Adipose tissue (tissue), 3 donors: ENCODE measurements at regions not wholly inside any gene's neighbourhood (a gene's known extent, or its start where the extent isn't known, plus 50 kb on each side); places are given as distances from the start of the nearest gene placed in this dataset.
"Not testable (repeated sequence)": the region's sequence is repeated elsewhere in the genome, so short reads cannot be mapped to it uniquely, and the experiment has no call there.

Experiments
- H3K27ac ChIP-seq: one replicate; pipeline ENCODE4 v1.5.1; 2013; ENCODE audit warnings: low read depth, low read length
- WGBS, 3 donors: extraction: QIAGEN DNeasy Blood & Tissue Kit; methylation state at CpG; one replicate each; pipeline ENCODE4 v1.1.7; 2013; 5-methylcytosine and 5-hydroxymethylcytosine counted together
- donor health status: healthy with polysubstance abuse.
- donor health status: Bipolar disorder and iron deficiency.
- donor health status: healthy.

DNA sequence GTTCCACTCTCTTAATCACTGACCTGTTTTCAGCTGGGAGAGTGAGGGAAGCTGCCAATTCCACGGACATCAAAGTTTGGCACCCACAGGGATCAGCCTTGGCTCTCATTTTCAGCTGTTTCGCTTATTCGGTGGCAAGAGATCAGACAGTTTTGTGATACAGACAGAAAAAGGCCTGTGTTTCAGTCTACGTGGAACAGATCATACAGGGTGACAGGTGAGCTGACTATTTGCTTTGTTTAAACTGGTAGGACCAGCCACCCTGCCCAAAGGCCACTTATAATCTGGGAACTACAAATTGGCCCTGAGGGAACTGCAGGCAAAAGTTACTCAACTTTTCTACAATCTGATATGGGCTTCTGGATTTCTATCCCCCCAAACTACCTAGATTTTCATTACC, 128.6 kb downstream of the ZNF467 start:
- 32 to 77% (median 77%) methylated on average over 4 of the region's 4 CpGs for WGBS, 3 donors

DNA sequence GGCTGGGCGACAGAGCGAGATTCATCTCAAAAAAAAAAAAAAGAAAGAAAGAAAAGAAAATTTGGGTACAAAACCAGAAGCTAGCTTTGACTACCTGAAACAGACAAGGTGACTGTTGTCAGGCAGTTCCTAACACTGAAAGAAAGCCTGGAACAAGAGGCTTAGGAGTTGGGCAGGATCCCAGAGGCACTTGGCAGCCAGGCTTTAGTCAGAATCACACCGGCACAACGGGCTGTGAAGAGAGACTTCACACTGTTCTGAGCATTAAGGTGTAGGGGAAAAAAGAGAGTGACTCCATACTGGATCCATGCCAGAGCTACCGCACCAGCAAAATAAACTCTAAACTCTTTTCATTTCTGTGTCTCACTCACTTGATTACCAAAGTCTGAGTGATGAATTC, 130.8 kb downstream of the ZNF467 start:
- no peak overlapping the region for H3K27ac ChIP-seq
- WGBS, 3 donors: 70 to 71% (median 71%) methylated on average over 5 of the region's 5 CpGs

More for the DNA sequence above, 128.6 kb downstream of the ZNF467 start:
- no peak overlapping the region for H3K27ac ChIP-seq

DNA sequence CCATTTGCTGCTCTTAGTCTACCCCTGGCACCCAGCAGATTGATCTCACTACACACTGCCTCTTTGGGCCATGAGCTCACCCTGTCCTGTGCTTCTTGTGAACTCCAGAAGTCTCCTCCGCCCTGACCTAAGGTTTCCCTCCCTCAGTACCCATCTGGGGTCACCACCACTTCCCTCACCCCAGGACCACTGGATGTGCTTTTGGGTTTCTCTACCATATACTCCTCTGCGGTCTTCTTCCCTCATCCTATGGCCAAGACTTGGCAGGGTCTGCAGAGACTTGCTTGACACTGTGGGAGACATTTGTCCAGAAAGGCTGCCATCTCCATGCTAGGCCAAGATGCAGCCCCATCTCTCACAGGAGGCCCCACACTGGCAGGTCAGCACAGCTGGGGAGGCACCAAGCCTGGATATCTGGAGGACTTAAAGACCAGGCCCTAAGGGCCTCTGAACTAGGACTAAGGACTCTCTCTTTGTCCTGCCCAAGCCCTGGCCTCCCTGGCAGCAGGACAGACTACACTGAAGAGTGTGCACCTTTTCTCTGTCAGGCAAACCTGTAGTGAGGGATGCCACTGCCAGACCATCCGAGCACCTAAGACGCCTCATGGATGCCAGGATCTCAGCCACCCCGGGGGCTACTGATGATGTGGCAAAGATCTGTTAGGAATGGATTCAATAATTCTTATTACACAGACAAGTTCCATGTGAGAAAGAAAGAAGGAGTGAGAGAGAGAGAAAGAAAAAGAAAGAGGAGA, 134.6 kb downstream of the ZNF467 start:
- no peak overlapping the region for H3K27ac ChIP-seq
- WGBS, 3 donors: 81 to 94% (median 91%) methylated on average over 5 of the region's 5 CpGs

DNA sequence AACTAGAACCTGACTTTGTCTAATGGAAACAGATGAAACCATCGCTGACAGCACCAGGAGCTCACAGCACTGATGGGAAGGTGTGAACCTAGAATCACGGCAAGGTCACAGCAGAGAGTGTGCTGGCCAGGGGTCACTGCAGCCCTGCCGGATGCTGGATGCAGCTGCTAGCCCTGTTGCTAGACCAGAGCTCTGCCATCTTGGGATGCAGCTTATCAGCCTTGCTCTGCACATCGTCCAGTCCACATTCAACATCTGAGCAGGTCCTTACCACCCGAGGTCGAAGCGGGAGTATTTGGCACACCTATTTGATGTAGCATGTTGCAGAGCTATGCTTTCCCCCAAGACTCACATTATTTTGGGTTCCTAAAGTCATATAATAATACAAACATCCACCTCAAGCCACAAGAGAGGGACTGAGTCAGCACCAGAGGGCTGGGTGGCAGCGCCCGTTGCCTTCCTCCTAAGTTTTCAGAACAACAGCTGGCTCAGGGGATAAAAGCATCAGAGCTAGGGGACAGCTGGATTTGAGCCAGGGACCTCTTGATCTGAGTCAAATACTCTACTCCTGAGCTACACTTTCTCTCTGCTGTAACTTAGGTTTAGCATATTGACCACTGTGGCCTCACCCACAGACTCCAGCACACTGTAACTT, 135.3 kb downstream of the ZNF467 start:
- WGBS, 3 donors: 82 to 87% (median 82%) methylated on average over 9 of the region's 9 CpGs
- H3K27ac ChIP-seq: no peak overlapping the region

DNA sequence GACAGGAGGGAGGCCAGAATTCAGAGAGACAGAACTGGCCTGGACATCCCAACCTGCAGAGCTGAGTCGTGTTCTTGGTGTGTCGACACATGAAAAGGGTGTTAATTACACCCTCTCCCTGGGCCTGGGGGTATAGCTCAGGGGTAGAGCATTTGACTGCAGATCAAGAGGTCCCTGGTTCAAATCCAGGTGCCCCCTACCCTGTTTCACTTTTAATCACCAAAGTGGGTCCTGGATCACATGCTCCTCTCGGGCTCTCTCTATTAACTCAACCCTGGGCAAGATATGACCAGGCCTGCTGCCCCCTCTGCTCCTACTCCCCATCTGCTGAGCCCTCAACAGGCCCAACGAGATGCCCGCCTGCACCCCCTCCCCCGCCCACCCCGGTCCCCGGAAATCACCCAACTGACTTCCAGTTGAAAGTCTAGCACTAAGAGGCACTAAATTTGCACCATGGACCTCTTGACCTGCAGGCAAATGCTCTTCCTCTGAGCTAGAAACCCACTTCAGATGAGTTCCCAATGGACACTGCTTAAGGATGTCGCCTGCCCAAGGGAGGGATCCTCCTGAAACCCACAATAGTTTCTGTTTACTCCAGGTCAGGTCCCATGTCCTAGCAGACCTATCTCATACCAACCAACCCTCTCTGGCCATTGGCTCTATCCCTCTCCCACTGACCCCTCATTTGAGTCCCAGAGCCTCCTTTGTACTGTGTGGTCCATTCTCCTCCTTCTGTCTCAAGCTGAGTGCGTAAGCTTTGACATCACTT, 137.6 kb downstream of the ZNF467 start:
- WGBS, 3 donors: 48 to 60% (median 59%) methylated on average over 10 of the region's 10 CpGs
- H3K27ac ChIP-seq: no peak overlapping the region

DNA sequence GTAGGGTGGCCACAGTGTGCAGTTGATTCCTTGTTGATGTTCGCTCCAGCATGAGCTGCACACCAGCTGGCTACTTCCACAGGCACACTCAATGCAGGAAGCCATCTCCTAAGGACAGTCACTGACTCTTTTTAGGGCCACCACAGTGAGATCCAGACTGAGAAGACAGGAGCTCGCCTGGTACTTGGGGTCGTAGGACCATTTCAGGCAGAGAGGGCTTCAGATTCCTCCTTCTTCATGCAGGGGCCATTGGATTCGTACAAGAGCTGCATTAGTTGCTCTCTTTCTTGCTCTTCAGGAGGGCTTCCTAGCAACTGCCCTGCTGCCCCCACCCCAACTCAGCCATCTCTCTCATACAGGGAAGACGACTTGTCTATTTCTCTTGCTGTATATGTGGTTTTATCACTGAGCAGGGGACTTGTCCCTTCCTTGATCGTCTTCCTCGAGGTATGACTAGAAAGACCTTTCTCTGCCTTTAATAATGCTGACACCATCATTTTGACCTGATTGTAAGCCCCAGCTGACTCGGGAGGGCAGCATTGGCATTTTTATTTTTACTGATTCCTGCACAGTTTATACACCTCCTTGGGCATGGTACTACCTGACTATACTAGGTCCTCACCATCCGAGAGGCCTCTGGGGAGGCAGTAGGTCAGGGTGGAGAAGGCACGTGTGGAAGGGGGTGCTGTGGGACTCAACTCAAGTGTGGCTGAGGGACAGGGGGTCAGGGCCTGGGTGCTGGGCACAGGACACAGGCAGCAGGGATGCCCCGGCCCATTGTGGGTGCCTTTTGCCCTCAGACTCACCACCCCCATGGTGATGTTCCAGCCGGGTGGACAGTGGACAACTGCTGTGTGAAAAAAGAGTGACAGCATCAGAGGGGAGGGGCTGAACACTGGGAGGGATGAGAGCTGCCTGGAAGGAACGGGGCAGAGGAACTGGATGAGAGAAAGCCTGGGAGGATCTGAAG, 136.7 kb upstream of the ZNF746 start:
- H3K27ac ChIP-seq: no peak overlapping the region
- WGBS, 3 donors: 64 to 78% (median 75%) methylated on average over 13 of the region's 13 CpGs

DNA sequence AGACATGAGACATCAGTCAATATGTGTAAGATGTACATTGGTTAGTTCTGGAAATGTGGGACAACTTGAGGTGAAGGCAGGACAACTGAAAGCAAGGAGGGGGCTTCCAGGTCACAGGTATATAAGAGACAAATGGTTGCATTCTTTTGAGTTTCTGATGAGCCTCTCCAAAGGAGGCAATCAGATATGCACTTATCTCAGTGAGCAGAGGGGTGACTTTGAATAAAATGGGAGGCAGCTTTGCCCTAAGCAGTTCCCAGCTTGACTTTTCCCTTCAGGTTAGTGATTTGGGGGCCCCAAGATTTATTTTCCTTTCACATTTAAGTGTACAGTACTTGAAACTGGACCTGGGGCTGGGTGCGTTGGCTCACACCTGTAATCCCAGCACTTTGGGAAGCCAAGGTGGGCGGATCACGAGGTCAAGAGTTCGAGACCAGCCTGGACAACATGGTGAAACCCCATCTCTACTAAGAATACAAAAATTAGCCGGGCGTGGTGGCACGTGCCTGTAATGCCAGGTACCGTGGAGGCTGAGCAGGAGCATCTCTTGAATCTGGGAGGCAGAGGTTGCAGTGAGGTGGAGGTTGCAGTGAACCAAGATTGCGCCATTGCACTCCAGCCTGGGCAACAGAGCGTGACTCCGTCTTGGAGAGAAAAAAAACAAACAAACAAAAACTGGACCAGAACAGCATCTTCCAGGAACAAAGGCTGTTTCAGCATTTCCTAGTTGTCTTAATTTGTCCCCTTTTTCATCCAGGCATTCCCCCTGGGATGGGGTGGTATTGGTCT, 130.9 kb upstream of the ZNF746 start:
- WGBS, 3 donors: 80 to 82% (median 82%) methylated on average over 11 of the region's 11 CpGs
- H3K27ac ChIP-seq: not testable (repeated sequence)

DNA sequence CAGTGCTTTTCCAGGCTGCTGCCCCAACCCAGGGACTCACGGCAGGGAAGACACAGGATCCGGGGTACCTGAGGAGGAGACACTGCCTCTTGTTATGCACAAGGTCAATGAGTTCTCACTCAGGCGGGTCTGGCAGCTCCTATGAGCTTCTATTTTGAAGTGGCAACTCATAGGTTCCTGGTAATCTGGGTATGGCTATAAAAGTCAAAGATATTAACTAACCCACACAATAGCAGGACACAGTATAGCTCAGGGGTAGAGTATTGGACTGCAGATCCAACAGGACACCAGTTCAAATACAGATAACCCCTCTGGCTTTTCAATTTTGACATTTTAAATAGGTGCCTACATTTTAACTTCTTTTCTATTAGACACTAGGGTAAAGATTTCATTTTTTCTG, 130.3 kb upstream of the ZNF746 start:
- WGBS, 3 donors: 52 to 75% (median 68%) methylated on average over 3 of the region's 3 CpGs
- no peak overlapping the region for H3K27ac ChIP-seq

DNA sequence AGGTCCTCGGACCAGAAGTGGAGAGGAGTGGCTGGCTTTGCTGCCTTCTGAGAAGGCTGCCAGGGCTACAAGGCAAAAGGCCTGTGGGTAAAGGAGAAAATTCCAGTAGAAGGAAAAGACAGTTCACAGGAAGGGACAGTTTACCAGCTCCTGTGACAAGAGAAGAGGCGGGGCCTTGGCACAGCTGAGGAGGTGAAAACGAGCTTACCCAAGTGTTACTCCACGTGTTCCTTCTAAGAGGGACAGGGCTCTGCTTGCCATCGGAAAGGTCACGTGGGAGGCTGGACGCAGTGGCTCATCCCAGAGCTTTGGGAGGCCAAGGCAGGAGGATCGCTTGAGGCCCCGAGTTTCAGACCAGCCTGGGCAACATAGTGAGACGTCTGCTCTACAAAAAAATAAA, 129.4 kb upstream of the ZNF746 start:
- WGBS, 3 donors: 71 to 80% (median 80%) methylated on average over 10 of the region's 10 CpGs

DNA sequence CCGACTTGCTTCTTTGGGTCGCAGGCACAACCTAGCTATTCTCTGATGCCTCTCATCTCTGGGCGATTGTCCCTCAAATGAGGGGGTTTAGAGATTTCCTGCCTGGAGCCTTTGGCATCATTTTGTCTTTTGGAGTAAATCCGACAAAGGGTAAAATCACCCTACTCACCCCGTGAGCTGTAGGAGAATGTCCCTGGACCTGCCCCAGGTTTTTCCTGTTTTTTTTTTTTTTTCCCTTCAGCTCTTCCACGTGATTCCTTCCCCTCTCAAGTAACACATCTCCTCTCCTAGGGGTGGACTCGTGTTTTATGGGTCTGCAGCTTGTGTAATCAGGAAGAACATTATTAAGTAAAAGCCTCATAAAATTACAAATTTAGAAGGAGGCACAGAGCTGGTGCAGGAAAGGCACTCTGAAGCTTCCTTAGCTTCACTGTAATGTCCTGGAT, 128.4 kb upstream of the ZNF746 start:
- 45 to 55% (median 53%) methylated on average over 7 of the region's 7 CpGs for WGBS, 3 donors
- no peak overlapping the region for H3K27ac ChIP-seq

More for the DNA sequence above, 129.4 kb upstream of the ZNF746 start:
- no peak overlapping the region for H3K27ac ChIP-seq

DNA sequence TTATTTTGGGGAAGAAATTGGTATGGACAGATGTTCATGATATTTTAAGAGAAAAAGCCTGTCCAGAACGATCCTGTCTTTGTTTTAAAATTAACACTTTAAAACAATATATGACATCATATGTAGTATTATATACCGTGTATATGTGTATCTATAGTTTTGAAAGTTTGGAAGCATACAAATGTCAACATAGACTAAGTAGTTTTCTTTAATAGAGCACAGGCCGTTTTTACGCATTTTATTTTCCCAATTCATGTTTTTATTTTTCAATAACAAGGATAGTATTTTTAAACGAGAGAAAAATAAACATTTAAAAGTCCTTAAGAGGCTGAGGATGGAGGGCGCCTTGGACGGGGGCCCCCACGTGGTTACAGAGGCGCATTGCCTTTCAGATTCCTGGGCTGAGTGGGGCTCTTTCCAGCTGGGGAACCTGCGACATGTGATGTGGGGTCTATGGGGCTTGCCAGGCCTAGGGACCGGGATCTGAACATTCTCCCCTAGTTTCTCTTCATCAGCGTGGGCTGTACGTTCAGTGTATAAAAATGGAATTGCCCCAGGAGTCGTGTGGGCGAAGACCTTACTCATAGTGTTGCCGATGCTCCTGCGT, 127.8 kb upstream of the ZNF746 start:
- no peak overlapping the region for H3K27ac ChIP-seq
- WGBS, 3 donors: 29 to 35% (median 34%) methylated on average over 17 of the region's 17 CpGs

DNA sequence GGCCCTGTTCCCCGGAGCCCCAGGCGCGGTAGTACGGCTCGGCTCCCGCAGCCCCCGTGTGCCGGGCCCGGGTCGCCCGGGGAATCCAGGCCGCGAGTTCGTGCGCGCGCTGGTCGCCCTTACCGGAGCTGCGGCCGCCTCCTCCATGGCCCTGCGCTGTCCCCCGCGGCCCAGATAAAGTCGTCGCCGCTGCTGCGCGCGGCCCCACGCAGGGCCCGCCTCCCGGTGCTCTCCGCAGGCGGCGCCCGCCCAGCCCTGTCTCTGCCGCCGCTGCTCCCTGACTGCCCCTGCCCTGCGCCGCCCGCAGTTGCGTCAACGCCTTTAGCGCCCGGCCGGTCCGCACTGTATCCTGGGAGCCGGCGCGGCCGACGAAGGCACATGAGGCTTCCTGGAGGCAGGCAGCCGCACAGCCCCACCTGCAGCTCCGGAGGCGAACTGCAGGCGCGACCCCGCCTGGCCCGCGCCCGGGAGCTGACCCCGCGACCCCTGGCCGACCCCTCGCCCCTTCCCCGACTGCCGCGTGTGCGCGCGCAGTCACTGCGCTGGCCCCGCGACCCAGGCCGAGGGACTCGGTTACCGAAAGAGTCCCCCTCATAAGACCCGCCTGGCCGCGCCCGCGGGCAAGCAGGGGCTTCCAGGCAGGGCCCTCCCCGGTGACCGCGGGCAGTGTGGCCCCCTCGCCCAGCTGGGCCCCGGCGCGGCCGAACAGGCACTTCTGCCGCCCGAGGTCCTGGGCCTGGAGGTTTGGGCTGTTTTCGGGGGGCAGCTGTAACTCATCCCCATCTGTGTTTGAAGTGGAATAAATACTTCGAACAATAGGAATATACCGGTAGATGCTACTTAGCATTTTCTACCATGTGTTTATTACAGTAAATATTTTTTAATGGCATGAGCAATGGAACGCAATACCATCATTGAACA, 127.1 kb upstream of the ZNF746 start:
- peak overlapping the region; percentile 60 for H3K27ac ChIP-seq
- 1% methylated on average over 79 to 97 of the region's 97 CpGs for WGBS, 3 donors

DNA sequence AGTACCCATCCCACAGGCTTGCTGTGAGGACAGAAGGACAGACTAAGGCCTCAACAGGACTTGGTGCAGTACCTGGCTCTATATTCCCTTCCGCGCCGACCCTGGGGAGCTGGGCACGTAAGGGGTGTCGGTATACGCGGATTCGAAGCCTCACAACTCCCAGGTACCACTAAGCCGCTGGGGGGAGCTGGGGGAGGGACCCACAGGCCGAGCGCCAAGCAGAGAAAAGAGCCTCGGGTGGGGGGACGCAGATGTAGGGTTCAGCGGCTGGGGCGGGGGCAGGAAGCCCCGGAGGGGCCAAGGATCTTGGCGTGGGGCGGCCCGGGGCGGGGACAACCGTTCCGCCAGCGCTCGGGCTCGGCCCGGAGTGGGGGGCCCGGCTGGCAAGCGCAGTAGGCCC, 126.4 kb upstream of the ZNF746 start:
- peak overlapping the region; percentile 60 for H3K27ac ChIP-seq
- WGBS, 3 donors: 0 to 2% (median 1%) methylated on average over 21 to 28 of the region's 28 CpGs

DNA sequence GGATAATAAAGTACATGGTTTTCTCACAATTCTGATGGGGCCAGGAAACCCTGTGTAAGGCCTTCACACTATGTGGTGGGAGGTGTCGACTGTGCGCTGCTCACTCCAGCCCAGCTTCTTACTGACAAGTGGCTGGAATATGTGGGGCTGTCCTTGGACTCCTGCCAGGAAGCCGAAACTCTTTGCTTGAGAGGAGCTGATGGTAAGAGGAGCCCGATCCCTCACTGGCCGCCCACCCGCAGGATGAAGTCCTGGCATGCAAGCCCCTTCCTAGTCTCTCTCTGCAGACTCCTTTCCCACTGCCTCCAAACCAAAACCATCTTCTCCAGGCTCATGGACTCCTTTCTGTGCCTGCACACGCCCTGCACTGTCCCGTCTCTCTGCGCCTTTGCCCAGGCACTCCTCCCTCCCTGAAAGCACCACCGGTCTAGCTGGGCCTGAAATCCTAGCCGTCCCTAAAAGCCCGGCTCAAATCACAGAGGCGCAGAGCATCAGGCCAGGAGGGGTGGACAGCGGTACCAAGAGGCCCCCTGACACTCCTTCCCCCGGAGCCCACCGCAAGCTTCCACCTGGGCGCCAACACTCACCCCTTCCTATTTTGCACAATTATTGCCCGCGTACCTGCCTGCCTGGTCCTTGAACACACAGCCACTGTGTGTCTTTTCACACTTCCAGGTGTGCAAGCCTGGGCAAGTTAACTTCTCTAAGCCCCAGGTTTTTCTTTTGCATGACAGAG, 125.8 kb upstream of the ZNF746 start:
- not testable (repeated sequence) for H3K27ac ChIP-seq
- 13 to 26% (median 16%) methylated on average over 16 to 18 of the region's 19 CpGs for WGBS, 3 donors

DNA sequence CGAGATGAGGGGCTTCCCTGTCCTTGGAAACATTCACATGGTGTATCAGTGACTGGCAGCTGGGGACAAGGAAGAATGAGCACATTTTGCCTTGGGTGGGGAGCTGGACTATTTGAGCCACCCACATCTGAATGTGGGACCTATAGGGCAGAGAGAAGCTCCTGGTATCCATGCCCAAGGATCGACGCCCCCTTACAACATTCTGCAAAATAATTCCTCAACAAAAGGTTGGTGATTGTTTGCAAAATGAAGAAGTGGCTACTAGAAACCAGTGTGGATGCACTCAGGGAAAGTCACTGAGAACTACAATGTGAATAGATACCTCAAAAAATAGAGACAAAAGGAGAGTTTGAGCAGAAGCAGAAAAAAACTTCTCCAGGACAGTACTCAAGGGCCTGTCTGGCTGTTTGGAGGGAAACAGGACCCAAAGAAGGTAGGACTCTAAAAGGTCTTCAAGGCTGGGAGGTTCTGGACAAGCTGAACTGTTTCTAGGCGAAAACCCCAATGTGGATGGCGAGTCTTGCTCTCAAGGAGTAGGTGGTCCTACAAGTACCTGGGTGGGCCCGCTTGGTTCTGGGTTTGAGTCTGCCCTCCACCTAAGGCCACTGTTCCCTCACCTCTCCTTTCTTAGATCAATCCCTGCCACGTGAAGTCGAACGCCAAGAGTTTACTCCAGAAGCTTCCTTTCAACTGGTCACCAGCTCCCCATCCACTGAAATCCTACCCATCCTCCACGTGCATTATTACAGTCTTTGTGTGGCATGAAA, 125.0 kb upstream of the ZNF746 start:
- no peak overlapping the region for H3K27ac ChIP-seq
- 74 to 77% (median 76%) methylated on average over 10 of the region's 10 CpGs for WGBS, 3 donors
